ENCODE measurements at regions not wholly inside any gene's neighbourhood (a gene's known extent, or its start where the extent isn't known, plus 50 kb on each side); places are given as distances from the start of the nearest gene placed in this dataset.

GRCh38 chr9:86754581-86755560 is 192.4 kb downstream of the GAS1 start:
- TF ChIP-seq, protein P1, sequence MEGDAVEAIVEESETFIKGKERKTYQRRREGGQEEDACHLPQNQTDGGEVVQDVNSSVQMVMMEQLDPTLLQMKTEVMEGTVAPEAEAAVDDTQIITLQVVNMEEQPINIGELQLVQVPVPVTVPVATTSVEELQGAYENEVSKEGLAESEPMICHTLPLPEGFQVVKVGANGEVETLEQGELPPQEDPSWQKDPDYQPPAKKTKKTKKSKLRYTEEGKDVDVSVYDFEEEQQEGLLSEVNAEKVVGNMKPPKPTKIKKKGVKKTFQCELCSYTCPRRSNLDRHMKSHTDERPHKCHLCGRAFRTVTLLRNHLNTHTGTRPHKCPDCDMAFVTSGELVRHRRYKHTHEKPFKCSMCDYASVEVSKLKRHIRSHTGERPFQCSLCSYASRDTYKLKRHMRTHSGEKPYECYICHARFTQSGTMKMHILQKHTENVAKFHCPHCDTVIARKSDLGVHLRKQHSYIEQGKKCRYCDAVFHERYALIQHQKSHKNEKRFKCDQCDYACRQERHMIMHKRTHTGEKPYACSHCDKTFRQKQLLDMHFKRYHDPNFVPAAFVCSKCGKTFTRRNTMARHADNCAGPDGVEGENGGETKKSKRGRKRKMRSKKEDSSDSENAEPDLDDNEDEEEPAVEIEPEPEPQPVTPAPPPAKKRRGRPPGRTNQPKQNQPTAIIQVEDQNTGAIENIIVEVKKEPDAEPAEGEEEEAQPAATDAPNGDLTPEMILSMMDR (IDR thresholded peaks at IDR 0.05) = no peak
- no peak for TF ChIP-seq POLR2A (IDR thresholded peaks at IDR 0.05)
- no peak for TF ChIP-seq EP300 (IDR thresholded peaks at IDR 0.05)
- TF ChIP-seq POLR2AphosphoS5 (IDR thresholded peaks at IDR 0.05) = no peak
